CD4-positive, alpha-beta T cell treated with Interferon alpha-2 for 1 hour (primary cell): ENCODE measurements at regions not wholly inside any gene's neighbourhood (a gene's known extent, or its start where the extent isn't known, plus 50 kb on each side); places are given as distances from the start of the nearest gene placed in this dataset.

Experiments
- DNase-seq, 2 donors: peaks; one replicate each; pipeline ENCODE4 v3.0.0-alpha.2; 2020 to 2022

DNA sequence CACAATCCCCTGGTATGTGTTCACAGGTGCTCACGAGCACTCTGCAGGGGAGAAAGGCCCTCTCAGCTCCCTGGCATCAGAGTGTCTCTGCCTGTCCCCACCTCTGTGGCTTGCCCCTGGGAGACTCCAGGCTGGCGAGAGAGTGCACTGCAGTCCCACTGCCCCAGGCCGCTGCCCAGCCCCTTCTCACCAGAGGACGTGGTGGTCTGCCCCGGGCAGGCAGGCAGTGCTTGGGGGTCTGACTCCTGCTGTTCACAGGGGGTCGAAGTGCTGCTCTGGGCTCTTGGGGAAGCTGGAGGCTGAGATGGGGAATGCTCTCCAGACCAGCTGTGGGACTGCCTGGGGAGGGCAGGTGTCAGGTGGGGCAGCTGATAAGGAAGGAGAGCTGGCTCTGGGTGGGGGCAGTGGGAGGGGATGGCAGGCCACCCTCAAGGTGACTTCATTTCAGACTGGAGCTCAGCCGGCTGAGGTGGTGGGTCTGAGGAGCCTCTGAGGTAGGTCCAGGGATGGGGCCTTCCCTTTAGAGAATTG, 151.0 kb upstream of the B3GAT1 start:
- DNase-seq = no peak

- DNase-seq = no peak
These were observed 150.2 kb upstream of the B3GAT1 start for GRCh38 chr11:134562196-134562595.

DNA sequence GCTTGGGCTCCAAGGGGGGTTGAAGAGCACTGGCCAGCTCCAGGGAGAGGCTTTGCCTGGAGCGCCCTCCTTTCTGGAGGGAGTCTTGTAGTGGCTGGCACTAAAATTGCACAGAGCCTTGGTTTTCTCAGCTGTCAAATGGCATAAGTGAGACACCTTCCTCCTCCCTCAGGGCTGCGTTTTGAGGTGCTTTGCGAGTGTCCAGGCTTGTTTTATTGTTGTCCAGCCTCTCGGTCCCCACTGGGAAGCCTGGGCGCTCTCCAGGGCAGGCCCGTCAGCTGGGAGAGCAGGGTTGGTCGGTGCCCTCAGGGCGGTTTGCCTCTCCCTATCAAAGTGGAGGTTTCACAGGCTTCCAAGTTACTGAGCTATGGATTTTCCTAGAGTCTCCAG, 149.3 kb upstream of the B3GAT1 start:
- DNase-seq = no peak

DNA sequence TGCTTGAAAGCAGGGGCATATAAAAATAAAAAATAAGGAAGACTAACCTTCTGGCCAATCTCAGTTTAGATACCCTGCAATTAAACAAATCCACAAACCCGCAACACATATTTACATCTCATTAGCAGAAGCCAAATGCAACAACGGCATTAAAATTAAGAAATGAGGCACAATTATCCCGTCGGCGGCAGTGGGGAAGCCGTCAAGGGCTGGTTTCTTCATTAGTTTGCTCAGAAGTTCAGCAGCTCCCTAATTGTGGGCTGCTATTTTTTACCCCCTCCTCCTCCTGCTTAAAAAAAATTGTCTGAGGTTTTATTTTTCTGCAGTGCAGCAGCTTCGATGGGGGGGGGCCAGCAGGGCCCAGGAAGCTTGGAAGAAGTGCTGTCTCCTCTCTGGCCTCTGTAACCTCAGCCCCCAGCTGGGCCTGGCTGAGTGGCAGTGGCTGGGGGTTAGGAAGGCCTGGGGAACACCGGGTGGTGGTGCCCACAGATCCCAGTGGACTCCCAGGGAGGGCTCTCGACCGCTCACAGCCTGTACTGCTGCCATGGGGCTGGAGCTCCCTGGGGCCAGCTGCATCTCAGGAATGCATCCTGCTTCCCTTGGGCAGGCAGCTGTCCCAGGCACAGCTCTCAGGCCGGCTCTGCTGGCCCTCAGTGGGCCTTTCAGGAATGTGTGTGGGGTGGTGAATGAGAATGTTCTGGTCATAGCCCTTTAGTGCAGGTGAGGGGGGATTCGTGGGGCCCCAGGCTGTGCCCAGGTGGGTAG, 148.7 kb upstream of the B3GAT1 start:
- DNase-seq = no peak

DNA sequence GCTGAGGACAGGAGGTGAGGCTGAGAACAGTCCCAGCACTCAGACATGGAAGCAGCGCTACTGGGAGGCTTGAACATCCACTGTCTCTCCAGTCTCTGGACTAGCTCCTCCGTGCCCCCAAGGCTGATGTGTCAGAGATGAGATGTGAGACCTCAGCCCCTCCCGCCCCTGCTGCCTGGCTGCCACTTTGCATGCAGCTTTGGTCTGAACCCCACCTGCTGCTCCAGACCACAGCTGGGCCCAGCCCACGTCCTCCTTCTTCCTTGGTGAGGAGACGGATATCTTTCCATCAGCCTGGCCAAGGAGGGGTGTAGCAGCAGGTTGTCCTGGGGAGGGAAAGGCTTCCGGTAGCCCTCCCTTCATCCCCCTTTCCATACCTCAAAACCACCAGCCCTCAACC, 148.0 kb upstream of the B3GAT1 start:
- no peak for DNase-seq

- DNase-seq = no peak
These were observed 147.5 kb upstream of the B3GAT1 start for GRCh38 chr11:134559602-134559962.

DNA sequence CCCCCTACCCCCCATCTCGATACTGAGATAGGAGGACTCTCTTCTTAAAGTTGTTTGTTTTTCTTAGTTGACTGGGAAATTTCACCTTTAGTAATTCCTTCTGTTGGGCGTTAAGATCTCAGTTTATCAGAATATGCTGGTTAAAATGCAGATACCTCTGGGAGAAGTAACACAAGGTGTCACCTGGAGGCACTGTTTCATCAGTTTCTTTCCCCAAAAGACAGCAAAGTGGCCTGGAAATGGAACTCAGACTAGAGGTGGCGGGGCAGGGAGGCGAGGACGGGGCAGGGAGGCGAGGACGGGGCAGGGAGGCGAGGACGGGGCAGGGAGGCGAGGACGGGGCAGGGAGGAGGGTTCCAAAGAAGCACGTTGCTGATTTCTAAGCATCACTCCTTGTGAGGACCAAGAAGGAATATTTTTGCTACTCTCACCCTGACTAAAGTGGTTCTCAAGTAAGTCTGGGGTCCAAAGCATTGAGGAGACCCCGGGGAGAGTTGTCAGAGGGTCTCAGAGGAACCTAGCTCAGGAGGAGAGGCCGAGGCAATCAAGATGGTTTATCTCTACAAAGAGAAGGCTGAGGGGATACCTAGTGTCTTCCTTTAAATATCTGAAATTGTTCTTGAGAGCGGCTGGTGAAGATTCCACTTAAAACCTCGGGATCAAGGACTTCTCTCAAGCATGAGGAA, 147.0 kb upstream of the B3GAT1 start:
- no peak for DNase-seq

DNA sequence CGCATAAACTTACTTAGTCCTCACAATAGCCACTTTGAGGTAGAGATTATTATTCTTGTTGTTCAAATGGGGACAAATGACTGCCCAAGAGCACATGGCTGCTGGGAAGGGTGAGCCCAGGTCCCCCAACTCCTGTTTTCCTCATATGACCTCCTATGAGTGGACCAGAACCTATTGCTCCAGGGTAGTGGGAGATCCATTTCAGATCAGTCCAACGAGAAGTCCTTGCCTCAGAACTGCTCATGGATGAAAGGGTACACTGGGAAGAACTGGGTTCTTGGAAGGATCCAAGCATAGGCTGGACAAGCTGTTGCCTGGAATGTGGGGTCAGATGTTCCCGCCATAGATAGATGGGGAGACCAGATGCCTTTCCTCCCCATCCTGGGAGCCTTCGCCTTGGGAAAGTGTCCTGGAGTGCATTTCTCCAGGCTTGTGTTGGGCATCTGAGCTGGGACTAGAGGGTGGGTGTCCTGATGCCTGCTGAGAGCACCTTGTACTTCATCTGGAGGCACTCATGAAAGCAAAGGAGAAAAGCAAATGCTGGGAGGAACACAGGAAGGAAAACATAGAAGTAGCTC, 146.3 kb upstream of the B3GAT1 start:
- DNase-seq = no peak

DNA sequence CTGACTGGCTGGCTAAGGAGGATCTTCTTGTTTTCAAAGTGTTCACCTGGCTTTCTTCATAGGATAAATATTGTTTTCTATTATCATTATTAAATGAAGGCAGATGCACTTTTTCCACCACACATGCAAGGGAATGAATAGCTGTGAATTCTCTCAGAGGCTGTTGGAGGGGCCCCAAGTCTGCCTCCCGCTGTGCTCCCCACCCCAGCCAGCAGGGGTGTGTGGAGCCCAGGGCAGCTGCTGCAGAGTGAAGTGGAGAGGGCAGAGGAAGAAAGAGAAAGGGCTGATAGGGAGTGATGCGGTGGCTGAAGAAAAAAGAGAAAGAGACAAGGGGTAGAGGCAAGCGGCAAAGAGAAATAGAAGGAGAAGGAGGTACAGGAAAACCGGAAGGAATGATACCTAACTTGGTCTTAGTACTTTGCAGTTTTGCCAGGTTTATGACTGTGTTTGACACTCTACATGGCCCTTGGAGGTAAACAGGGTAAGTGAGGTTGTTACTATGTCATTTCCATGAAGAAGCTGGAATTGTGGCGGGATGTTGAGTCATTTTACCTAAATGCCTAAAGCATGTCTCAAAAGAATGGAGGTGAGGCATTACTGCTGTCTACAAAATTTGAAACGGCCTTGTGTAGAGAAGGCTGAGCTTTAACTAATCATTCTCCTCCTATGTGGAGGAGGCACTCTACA, 145.7 kb upstream of the B3GAT1 start:
- no peak for DNase-seq

GRCh38 chr11:134556186-134556585, 144.1 kb upstream of the B3GAT1 start:
- DNase-seq = no peak

DNA sequence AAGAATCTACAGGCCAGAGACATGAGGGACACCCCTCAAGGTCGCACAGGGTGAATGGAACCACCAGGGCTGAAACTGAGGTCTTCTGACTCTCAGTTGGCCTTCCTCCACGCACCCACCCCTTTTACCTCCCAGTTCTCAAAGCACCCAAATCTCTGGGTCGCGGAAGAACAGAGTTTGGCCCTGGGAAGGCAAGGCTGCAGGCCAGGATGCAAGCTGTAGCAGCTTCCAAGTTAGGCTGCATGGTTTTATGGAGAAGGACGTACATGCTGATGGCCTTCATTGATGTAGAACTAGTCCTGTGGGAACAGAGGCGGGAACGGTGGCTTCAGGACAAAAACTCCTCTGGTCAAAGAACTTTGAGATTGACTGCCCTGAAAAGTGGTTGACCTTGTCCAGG, 143.5 kb upstream of the B3GAT1 start:
- DNase-seq = no peak

DNA sequence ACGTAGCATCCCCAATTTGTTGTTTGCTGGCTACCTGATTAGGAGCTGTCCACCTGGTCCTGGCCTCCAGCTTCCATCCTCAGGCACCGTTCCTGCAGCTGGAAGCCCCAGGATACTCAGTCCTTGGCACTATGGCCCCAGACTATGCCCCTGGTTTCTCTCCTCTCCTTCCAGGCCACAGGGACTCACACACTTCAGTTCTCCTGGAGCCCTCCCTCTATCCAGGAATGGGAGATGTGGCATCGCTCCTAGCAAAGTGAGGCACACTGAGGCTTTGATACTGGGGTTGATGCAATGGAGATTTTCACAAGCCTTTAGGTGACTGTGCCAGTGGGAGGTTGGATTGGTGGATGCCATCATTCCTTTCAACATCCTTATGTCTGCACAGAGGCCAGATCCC, 142.8 kb upstream of the B3GAT1 start:
- DNase-seq = no peak

- no peak for DNase-seq
These were observed 142.1 kb upstream of the B3GAT1 start for GRCh38 chr11:134554106-134554505.

GRCh38 chr11:134552749-134553148, 140.7 kb upstream of the B3GAT1 start:
- DNase-seq = no peak

GRCh38 chr11:134545521-134545920, 133.5 kb upstream of the B3GAT1 start:
- DNase-seq = no peak

GRCh38 chr11:134544095-134544815, 132.2 kb upstream of the B3GAT1 start:
- no peak for DNase-seq

GRCh38 chr11:134543645-134544044, 131.6 kb upstream of the B3GAT1 start:
- no peak for DNase-seq

DNA sequence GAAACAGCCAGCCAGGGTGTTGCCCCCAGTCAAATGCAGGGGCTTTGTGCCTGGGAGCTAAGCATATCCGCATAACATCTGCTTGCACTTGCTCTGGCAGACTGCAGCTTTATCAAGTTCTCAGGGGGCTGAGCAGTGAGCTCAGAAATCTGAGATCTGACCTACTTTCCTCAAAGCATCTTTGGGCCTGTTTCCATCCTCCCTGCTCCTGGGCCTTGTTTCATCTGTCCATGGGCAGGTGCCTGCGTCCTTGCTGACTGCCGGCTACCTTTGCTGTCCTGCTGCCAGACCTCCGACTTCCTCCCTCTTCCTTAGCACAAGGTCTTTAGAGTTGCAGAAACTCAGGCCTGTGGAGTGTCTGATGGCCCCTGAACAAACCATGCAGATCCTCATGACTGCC, 131.2 kb upstream of the B3GAT1 start:
- no peak for DNase-seq

DNA sequence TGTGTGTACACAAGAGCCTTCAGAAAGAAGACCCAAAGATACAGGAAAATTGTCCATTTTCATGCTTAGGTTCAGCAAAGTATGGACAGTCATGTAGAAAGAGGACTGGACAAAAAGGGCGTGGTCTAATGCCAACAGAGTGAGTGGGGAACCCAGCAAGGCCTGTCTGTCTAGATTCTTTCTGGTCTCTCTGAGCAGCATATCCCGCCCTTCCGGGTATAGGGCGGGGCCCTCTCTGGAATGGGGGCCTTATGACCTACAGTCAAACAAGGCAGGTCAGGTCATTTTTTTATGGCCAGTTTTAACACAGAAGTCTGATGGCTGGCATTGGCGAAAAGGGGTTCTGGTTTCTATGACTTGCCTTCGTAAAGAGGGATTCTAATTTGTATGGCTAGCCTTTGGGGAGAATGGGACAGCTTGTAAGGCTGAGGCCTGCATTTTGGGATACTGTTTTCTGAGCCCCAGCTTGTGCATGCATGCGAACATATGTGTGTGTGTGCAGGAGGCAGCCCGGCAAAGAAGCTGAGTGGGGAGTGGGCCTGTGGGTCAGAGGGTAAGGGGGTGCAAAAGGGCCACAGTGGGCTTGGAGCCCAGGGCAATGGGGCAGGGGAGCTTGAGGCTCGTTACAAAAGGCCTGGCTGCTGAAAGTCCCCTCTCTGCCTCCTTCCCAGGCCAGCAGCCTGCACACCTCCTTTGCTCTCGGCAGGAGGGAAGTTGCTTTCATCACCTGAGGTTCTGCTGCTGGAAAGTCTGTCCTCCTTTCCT, 130.5 kb upstream of the B3GAT1 start:
- DNase-seq = no peak

DNA sequence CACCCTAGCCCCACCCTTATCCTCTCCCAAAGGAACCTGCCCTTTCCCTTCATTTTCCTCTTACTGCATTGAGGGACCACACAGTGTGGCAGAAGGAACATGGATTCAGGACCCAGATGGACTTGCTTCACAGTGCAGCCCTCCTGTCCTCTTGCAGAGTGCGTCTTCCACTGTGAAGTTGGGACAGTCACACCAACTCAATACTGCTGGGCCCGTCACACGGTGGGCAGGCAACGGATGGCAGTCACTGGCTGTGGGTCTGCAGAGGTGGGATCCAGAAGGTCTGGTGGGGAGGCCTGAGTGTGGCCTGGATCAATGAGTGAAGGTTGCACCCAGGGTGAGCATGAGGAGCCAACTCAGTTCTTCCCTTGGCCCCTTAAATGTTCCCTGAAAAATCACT, 129.9 kb upstream of the B3GAT1 start:
- no peak for DNase-seq

DNA sequence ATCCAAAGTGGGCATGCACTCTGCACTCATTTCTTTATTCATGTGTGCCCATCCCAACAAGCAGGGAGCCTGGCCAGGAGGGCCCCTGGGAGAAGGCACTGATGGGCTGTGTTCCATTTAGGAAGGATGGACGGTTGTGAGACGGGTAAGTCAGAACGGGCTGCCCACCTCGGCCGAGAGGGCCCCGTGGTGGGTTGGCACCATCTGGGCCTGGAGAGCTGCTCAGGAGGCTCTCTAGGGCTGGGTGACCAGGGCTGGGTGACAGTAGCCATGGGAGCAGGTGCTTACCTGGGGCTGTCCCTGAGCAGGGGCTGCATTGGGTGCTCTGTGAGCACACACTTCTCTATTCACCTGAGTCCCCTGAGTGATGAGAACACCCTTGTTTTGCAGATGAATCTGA, 129.3 kb upstream of the B3GAT1 start:
- no peak for DNase-seq

- no peak for DNase-seq
These were observed 127.2 kb upstream of the B3GAT1 start for GRCh38 chr11:134539285-134539684.
